GM21381 (cell line): ENCODE measurements at regions not wholly inside any gene's neighbourhood (a gene's known extent, or its start where the extent isn't known, plus 50 kb on each side); places are given as distances from the start of the nearest gene placed in this dataset.

Experiments used
- ATAC-seq: cut with Tn5 transposase; IDR thresholded peaks from one replicate; pipeline ENCODE4 v1.9.1; 2021; ENCODE audit warnings: mild to moderate bottlenecking, moderate library complexity; ENCODE audit not compliant: unreplicated experiment

DNA sequence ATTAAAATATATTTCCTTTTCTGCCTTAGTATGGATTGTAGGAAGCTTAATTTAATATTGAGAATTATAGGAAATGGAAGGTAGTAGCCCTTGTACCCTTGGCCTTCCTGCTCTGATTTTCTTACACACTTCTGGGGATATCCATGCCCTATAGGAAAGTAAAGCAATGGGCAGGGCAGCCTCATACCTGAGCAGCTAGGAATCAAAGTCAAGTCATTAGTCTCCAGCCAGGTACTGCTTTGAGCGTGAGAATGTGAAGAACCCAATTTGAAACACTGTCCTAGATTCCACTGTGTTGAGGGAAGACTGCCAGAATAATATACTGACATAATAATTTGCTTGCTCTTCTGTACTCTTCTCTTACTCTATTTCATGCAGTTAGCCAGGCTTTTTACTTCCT, 51.0 kb upstream of the L3MBTL3 start:
- no peak for ATAC-seq

DNA sequence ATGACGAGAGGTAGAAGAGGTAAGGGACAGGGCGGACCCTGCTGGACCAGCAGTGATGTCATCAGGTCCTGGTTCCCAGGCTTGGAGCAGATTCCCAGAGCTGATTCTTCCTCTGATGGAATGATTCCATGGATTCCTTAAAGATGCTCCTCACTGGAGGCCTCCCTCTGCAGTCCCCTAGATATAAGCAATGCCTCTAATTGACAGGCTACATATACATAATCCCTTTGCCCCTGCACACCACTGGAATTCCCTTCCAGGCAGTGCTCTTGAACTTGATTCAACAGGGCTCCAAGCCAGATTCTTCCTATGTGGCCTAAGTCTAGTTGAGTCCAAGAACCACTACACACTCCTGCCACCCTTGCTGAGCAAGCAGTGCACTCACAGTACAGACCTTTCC, 52.3 kb upstream of the L3MBTL3 start:
- ATAC-seq, result no peak

DNA sequence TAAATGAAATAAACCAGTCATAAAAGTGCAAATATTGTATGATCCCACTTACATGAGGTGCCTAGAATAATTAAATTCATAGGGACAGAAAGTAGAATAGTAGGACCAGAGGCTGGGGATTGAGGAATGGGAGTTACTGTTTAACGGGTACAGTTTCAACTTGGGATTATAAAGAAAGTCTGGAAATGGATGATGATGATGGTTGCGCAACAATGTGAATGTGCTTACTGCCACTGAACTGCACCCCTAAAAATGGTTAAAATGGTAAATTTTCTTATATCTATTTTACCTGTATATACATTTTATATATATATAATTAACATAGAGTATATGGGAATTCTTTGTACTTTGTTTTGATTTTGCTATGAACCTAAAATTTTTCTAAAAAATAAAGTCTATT, 53.3 kb upstream of the L3MBTL3 start:
- no peak for ATAC-seq

DNA sequence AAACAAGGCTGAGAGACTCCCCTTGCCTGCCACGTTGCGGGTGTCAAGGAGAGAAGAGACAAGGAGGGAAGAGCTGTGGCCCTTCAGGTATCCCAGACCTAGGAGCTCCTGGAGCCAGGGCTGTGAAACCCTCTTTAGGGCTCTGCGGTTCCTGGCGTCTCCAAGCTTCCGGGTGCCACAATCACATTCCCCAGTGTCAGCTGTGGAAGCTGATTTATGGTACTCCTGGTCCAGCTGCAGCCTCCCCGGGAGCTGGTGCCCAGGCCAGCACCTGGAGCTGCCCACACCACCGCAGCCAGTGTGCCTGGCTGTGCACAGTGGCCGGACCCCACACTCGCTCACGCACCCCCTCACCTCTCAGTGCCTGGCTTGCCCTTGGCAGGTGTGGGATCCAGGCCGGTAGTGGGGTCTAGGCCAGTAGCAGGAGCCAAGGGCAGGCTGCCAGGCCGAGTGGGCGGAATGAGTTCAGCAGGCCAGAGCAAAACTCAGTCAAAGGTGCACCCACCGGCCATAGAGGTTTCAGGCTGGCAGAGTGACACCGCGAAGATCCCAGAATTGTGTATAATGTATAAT, 58.9 kb upstream of the L3MBTL3 start:
- ATAC-seq, result no peak

DNA sequence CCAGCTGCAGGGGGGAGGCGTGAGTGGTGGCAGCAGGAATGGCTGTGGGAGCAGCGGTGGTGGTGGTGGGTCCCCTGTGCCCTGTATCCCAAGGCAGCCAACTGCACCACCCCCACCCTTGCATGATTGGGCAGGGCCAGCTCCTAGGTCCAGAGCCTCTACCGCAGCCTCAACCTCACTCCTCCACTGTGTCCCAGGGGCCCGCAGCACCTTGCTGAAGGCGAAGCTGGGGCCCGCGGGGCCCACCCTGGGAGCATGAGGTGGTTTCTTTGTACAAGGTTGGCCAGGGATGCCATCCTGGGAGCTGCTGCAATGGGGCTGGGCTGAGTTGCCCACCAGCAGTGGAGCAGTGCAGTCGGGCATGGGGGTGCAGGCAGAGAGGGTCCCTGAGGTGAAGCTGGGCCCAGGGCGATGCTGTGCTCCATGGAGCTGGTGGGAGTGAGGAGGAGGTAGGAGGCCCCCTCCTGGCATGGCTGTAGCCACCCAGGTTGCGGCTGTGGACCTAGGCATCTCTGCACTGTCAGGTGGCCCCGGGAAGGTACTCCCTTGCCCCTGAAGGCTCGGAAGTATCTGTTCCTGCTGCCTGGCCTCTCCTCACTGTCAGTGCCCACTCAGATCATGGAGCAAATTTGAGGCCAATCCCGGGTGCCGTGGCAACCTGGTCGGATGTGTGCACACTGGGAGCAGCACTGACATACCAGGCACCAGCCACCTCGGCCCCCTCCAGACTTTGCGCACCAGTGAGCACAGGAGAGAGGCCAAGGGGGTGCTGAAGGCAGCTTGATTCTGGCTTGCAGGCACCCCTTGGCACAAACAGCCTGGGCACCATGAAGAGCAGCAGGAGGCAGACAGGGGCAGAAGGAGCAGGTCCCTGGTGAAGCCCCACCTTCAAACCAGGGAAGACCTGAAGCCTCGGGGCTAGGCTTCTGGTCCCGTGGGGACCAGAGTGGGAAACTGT, 60.2 kb upstream of the L3MBTL3 start:
- no peak for ATAC-seq

DNA sequence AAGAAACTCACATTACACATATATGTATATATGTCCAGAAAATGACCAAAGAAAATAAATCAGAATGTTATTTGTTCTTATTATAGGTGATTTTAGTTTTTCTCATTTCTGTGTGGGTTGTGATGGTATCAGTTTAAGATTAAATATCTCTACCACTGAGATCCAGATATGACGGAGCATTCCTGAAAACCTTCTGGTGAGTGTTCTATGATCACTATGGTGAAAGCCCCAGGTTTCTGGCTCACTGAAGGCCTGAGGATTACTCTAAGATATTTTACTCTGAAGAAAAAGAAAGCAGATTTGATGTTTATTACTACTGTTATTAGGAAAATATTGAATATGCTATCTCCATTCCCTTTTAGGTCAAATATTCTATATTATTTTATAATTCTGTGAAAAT, 62.8 kb upstream of the L3MBTL3 start:
- no peak for ATAC-seq

DNA sequence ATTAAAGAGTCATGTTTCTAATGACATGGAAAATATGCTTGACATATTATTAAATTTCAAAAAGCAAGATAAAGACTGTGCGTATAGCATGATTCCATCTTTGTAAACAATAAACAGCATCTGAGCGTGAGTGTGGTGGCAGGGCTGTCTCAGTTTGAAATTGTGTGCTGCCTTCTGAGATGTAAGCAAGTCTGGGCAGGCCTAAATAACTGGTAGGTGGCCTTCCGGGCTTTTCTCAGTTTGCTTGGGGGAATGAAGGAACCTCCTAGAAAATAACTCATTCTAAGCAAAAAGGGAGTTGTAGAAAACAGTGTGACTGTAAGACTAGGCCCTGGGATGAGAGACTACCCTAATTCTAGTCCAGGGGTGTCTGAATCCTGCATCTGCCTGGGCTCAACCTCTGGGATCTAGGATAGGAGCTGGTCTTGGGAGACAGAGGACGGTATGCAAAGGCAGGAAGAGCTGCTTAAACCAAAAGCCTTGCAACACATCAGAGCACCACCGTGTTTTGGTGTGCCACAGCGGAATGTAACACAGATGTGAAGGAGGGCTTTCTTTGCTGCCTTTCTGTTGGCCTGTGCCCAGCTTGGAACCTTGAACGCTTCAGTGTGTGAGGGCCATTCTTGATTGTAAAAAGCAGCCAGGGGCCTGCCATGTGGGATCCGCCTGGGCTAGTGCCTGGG, 63.5 kb upstream of the L3MBTL3 start:
- ATAC-seq, result no peak

DNA sequence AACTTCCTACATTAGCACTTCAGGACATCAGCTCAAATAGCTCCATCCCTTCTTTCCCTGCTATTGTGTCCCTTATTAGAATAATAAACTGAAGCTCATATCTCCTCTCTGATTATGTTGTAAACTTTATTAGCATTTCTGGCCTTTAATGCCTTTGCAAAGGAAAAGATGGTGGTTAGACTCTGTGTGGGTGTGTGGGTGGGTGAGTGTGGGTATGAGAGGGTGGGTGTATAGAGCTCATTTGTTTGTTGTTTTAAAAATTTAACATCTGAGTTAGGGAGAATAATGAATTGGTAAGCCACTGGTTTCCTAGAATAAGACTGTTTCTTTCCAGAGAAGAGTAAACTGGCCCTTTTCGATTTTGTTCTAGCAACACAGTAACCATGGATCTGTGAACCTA, 70.6 kb upstream of the L3MBTL3 start:
- ATAC-seq, result no peak

DNA sequence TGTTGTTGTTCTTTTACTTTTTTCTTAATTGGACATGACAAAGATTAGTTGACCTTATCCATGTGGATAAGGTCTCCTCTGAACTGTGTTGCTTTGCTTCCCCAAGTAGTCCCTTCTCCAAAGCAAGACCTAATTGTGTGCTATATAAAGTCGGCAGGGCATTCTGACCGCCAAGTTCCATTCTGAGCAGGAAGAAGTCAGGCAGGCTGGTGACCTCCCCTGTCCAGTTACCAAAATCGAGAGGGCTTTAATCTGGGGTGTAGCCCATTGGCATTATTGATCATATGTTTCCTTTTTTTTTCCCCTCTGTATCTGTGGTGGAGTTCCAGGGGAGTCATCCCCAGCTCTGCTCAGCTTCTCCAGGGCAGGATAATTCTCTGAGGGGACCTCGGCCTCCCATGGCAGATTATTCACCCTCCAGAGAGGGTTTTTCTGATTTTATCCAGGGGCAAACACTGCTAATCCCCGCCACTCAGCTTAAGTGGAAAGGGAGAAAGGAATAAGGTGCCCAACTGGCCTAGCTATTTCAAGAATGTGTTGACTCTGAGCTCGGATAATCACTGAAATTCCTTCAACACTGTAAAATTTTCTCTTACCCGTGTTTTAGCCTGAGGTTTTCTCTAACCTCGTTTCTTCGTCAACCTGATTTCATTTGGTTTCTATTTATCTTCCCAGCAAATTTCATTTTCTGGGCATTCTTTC, 71.8 kb upstream of the L3MBTL3 start:
- ATAC-seq, result no peak

DNA sequence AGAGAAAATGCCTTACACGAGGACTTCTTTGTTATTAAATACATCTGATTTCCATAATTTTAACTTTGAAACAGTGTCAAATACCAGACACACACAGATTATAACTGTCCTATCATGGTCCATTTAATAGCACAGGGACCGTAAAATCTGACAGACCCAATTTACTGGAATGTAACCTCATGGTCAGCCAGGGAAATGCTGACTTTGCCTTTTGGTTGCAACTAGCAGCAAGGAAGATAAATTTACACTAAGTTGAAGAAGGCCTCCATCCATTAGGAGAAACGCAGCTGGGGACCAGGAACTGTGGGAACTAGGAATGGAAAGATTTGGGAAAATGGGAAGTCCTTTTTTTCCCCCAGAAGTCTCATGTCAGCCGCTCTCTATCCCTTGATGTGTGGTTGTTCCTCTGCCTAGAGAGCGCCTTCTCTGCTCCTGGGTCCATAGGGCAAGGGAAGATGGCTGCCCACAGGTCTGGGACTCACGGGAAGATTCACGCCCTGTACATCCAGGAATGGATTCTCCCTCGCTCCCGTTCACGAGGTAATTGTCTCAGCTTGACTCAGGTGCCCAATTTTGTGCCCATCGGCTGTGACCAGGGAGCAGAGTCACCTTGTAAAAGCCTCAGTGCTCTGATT, 74.6 kb upstream of the L3MBTL3 start:
- ATAC-seq, result no peak

DNA sequence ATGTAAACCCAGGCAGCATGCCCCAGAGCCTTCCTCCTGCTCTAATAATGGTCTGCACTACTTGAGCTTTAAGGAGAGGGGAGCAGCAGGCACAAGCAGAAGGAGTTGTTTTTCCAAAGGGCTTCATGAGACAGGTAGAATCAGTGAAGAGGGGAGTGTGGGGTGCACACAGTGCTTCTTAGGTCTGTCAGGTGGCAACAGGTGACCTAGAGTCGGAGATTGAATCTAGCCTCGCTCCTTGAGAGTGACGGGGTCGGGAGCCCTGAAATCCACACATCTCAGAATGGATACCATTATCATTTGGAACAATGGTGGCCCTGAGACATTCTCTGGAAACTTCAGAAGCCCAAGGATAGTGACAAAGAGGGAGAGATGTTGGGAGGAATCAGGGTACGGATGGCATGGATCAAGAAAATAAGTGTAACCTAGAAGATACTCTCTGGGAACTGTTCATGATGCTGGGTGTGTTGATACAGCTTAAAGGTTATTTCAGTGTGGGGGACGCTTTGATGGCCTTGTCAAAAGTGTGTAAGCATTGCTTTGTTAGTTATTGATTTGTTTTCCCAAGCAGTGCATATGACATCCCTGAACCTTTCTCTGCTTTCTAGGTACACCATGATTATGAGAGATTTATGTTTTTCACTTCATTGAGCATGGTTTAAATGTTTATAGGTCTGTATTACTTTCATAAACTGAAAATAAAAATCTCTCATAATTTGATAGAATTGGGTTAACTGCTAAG, 77.8 kb upstream of the L3MBTL3 start:
- no peak for ATAC-seq

DNA sequence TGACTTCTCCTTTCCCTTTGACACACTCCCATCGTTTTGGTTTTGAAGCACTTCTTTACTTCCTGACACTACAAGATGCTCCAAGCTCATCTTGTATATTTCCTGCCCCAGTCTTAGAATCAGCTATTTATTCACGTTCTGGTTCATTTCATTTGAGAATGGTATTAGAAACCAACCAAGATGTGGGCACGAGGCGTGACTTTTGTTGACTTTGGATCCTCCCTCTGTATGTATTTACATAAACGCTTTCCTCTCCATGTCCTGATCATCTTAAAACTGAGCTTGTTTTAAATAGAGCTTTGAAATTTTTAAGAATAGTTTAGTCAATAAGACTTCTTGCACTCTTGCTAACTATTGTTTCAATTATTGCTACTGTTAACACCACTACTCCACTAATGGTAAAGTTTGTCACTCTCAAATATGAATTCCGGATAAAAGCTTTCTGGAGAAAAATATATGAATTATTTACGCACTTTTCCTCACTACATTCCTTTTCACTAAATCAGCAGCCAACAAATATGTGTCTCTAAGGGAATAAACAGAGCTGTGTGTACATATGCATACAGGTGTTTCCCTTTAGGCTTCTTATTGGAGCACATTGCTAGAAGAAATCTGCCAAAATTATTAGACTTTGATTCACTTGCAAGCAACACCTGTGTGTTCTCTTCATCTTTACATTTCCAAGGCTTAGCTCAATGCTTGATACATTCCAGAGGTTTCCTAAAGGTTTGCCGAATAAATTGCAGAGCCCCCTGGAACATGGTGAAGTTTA, 77.3 kb upstream of the TMEM244 start:
- no peak for ATAC-seq

DNA sequence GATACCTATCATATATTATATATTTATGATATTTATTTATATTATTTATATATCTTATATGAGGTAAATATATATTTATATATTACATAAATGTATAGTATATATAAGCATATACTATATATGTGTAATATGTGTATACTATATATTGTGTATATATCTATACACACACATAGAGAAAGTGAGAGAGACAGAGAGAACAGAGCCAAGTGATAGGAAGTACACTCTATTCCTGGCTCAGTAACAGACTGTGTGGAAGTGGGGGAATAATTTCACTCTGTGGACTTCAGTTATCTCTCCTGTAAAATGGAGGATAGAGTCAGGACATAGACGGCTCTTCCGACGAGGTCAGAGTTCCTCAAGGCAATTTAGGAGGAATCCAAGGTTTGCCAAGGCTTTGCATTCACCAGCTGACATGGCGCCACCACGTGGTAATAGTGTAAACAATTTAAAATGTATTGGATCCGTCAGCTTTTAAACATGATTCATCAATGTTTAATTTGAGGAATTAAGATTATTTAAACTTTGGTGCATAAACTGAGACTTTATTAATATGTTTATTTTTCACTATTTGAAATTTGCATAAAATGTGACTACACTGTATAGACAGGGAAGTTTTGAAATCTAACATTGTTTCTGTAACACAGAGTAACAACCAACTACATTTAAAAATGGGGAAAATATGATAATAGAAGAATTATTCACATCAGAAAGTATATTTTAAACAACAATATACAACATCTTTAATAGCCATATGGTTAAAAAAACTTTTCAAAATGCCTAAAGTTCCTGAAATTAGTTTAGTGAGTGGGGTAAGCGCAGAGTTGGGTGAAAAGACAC, 75.4 kb upstream of the TMEM244 start:
- ATAC-seq, result peak; percentile 76

DNA sequence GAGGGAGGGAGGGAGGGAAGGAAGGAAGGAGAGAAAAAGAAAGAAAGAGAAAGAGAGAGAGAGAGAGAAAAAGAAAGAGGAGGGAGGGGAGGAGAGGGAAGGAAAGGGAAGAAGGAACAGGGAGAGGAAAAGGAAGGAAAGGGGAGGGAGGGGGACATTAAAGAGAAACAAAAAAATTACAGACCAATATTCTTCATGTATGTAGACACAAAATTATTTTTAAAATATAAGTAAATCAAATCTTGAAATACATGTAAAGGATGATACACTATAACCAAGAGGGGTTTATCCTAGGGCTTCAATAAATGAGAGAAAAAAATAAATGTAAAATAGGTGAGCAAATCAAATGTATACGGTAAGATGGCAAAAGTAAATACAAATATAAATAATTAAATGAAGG, 71.2 kb upstream of the TMEM244 start:
- ATAC-seq, result no peak

DNA sequence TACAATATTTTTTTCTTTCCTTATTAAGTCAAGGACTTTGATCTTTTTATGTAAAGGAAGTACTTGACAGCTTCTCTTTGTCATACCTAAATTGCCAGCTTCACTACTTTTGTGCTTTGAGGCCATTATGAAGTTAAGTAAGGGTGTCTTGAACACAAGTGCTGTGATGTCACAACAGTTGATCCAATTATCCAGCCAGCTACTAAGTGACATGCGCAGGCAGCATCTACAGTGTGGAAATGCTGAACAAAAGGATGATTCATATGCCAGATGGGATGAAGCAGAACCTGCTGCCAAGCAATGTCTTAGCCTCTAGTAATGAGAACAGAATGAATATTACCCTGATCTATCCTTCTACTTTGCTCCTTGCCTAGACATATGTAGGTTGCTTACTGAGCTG, 68.3 kb upstream of the TMEM244 start:
- ATAC-seq, result no peak

DNA sequence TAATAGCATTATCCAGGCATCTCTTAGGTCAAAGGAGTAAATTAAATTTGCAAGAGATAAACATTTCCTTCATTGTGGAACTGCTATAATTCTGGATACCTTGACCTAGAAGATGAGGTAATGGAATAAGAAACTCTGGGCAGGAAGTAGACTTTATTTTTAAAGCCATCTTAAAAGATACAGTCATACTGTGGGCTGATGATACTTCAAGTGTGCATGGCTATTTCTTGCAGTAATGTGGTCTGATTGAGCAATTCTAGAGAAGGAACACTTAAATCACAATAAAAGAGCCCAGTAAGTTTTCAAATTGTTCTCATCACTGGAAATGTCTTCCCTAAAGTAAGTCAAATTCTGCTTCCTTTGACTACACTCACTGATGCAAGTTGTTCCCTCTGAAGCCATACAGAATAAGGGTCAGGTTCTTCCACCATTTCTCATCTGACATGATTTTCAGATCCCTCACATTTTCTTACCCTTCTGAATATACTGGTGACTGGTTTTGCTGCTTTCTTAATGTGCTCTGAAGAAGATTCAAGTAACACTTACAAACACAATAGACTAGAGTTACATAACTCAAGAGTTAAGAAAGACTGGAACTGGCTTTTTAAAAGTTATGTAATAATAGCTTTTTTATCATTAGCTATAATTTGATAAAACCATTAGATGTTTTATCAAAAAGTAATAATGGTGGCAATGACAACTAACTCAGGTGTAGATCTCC, 62.6 kb upstream of the TMEM244 start:
- no peak for ATAC-seq

DNA sequence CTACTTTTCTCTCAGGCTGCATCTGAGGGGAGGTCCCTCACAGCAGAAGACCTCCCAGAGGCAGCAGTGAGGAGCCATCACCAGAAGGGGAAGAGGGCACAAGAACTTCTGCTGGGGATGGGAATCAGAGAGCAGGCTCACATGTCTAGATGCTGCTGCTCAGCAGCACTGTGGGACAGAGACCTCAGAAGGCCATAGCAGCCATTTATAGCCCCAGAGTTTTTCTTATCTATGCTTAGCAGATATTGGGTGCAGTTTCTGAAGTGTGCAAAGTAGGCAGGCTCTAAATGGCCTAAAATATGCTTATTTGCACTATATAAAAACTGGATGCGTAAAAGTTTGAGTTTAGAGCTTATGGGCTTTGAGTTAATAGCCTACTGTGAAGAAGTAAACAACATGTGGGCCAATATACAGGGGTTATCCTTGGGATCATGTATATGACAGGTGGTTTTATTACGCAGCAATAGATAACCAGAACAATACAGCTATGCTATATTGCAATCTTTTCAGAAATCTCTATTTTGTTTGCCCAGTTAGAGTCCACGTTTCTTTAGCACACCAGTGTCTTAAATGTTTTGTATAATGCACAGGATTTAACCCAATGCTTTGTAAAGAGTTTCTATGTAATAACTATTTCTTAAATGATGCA, 60.2 kb upstream of the TMEM244 start:
- no peak for ATAC-seq
